ENCODE measurements at regions not wholly inside any gene's neighbourhood (a gene's known extent, or its start where the extent isn't known, plus 50 kb on each side); places are given as distances from the start of the nearest gene placed in this dataset.

GRCh38 chr7:68417659-68418058 lies 1180.6 kb upstream of the AUTS2 start:
- TF ChIP-seq REST (IDR thresholded peaks at IDR 0.05; ENCODE audit: insufficient read depth in 1 of 2, low read depth in 2 of 2, low read length in 2 of 2), result no peak
- TF ChIP-seq POLR2AphosphoS5 (IDR thresholded peaks at IDR 0.05; ENCODE audit: low read depth, low read length), result no peak
- no peak for TF ChIP-seq TAF1 (IDR thresholded peaks at IDR 0.05; ENCODE audit: borderline replicate concordance, insufficient read depth, low read length)

Data from PFSK-1 (cell line).